ENCODE measurements at regions not wholly inside any gene's neighbourhood (a gene's known extent, or its start where the extent isn't known, plus 50 kb on each side); places are given as distances from the start of the nearest gene placed in this dataset.
"Not testable (repeated sequence)": the region's sequence is repeated elsewhere in the genome, so short reads cannot be mapped to it uniquely, and the experiment has no call there.

DNA sequence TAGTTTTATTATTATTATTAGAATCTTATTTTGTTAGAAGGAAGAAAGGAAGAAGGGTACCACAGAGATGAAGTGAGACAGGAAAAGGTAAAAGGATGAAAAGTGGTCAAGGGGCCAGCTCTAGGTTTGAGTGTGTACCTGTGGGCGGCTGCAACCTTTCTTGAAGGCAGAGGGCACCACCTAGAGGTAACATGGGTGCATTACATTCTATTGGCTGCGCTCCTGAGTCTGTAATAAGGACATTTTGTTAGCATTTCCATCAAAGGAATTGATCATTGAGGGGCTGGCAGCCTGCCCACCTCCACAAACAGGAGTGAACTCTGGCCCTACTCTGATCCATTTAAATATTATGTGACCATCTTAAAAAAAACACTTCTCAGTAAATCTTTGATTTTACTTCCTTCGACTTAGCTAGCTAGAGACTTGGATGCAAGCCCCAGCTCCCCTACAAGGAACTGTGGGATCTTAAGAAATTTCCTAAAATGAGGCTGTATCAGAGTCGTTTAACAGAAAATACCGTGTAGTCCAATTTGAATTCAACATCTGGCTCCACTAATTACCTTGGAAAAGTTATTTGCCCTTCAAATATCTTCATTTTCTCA, 610.4 kb downstream of the IPMK start:
- TF ChIP-seq, protein P1, sequence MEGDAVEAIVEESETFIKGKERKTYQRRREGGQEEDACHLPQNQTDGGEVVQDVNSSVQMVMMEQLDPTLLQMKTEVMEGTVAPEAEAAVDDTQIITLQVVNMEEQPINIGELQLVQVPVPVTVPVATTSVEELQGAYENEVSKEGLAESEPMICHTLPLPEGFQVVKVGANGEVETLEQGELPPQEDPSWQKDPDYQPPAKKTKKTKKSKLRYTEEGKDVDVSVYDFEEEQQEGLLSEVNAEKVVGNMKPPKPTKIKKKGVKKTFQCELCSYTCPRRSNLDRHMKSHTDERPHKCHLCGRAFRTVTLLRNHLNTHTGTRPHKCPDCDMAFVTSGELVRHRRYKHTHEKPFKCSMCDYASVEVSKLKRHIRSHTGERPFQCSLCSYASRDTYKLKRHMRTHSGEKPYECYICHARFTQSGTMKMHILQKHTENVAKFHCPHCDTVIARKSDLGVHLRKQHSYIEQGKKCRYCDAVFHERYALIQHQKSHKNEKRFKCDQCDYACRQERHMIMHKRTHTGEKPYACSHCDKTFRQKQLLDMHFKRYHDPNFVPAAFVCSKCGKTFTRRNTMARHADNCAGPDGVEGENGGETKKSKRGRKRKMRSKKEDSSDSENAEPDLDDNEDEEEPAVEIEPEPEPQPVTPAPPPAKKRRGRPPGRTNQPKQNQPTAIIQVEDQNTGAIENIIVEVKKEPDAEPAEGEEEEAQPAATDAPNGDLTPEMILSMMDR (IDR thresholded peaks at IDR 0.05) = peak; percentile 31
- WGBS, 3 donors = 29 to 33% (median 31%) methylated on average over 5 of the region's 5 CpGs
- Histone ChIP-seq H3K36me3 (ENCODE audit: insufficient read depth in 1 of 2, low read depth in 1 of 2) (no peaks in the 10 kb centered on the region), H3K4me1 (no peaks in the 10 kb centered on the region), H3K9me3 (no peaks in the 10 kb centered on the region), H3K4me3 (no peak overlapping the region), H3K27me3 (ENCODE audit: insufficient read depth in 3 of 3, low read length in 2 of 3) (no peaks in the 10 kb centered on the region), H3K27ac (no peak overlapping the region)
- ATAC-seq = no peak
- DNase-seq = peak in 1 of 2 donors; percentile 12
- intact Hi-C loops (cut with DNase I) = no loop called here

- ATAC-seq (no peak), DNase-seq (no peak)
- WGBS, 3 donors = 69 to 75% (median 71%) methylated on average over 2 of the region's 2 CpGs
- Histone ChIP-seq H3K9me3 (peaks cover 3% of the 10 kb centered on the region), H3K4me3 (no peak overlapping the region), H3K36me3 (ENCODE audit: insufficient read depth in 1 of 2, low read depth in 1 of 2) (no peaks in the 10 kb centered on the region), H3K27me3 (ENCODE audit: insufficient read depth in 3 of 3, low read length in 2 of 3) (no peaks in the 10 kb centered on the region), H3K4me1 (no peaks in the 10 kb centered on the region), H3K27ac (no peak overlapping the region)
- intact Hi-C loops (cut with DNase I) = no loop called here
- TF ChIP-seq, protein P1 (IDR thresholded peaks at IDR 0.05) = no peak
These were observed 612.8 kb downstream of the IPMK start for GRCh38 chr10:57654856-57655255.

DNA sequence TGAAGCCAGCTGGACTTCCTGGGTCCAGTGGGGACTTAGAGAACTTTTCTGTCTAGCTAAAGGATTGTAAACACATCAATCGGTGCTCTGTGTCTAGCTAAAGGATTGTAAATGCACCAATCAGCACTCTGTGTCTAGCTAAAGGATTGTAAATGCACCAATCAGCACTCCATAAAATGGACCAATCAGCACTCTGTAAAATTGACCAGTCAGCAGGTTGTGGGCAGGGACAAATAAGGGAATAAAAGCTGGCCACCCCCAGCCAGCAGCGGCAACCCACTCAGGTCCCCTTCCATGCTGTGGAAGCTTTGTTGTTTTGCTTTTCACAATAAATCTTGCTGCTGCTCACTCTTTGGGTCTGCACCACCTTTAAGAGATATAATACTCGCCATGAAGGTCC, 622.6 kb downstream of the IPMK start:
- DNase-seq; H3K4me3 ChIP-seq; H3K36me3 ChIP-seq (ENCODE audit: insufficient read depth in 1 of 2, low read depth in 1 of 2); H3K4me1 ChIP-seq; intact Hi-C loops (cut with DNase I); ATAC-seq; H3K9me3 ChIP-seq; H3K27ac ChIP-seq; H3K27me3 ChIP-seq (ENCODE audit: insufficient read depth in 3 of 3, low read length in 2 of 3): not testable (repeated sequence)
- WGBS, 3 donors = 83 to 86% (median 83%) methylated on average over 3 of the region's 3 CpGs

GRCh38 chr10:57638411-57638810, 629.3 kb downstream of the IPMK start:
- H3K27me3 ChIP-seq (ENCODE audit: insufficient read depth in 3 of 3, low read length in 2 of 3) = no peaks in the 10 kb centered on the region
- H3K36me3 ChIP-seq (ENCODE audit: insufficient read depth in 1 of 2, low read depth in 1 of 2) = no peaks in the 10 kb centered on the region
- 90 to 95% (median 91%) methylated on average over 2 of the region's 2 CpGs for WGBS, 3 donors
- no peaks in the 10 kb centered on the region for H3K9me3 ChIP-seq
- TF ChIP-seq, protein P1 (IDR thresholded peaks at IDR 0.05) = no peak
- H3K4me1 ChIP-seq = no peaks in the 10 kb centered on the region
- no peak for DNase-seq
- no peak overlapping the region for H3K4me3 ChIP-seq
- ATAC-seq = no peak
- intact Hi-C loops (cut with DNase I) = no loop called here
- no peak overlapping the region for H3K27ac ChIP-seq

- ATAC-seq (no peak), DNase-seq (no peak)
- TF ChIP-seq, protein P1 (IDR thresholded peaks at IDR 0.05) = no peak
- intact Hi-C loops (cut with DNase I) = no loop called here
- Histone ChIP-seq H3K27ac (no peak overlapping the region), H3K4me3 (no peak overlapping the region), H3K27me3 (ENCODE audit: insufficient read depth in 3 of 3, low read length in 2 of 3) (no peaks in the 10 kb centered on the region), H3K9me3 (no peaks in the 10 kb centered on the region), H3K36me3 (ENCODE audit: insufficient read depth in 1 of 2, low read depth in 1 of 2) (no peaks in the 10 kb centered on the region), H3K4me1 (no peaks in the 10 kb centered on the region)
- 22 to 26% (median 25%) methylated on average over 3 of the region's 3 CpGs for WGBS, 3 donors
These were observed 639.0 kb downstream of the IPMK start for GRCh38 chr10:57628592-57629284.
